ENCODE measurements at regions not wholly inside any gene's neighbourhood (a gene's known extent, or its start where the extent isn't known, plus 50 kb on each side); places are given as distances from the start of the nearest gene placed in this dataset.

- no peaks in the 10 kb centered on the region for H3K36me3 ChIP-seq (ENCODE audit: control insufficient read depth in 2 of 2, insufficient read depth in 1 of 2, low read length in 2 of 2)
- H3K4me3 ChIP-seq (ENCODE audit: low read depth, low read length) = no peak overlapping the region
- no peak for TF ChIP-seq PRDM2 (tag by site-specific recombination; IDR thresholded peaks at IDR 0.05; ENCODE audit: borderline replicate concordance)
- TF ChIP-seq HIC1 (tag by site-specific recombination; IDR thresholded peaks at IDR 0.05) = no peak
- no peak for TF ChIP-seq ZNF747 (tag by site-specific recombination; IDR thresholded peaks at IDR 0.05)
- TF ChIP-seq ZNF366 (tag by site-specific recombination; conservative IDR thresholded peaks at IDR 0.05) = no peak
- TF ChIP-seq ZNF513 (tag by site-specific recombination; IDR thresholded peaks at IDR 0.05) = no peak
- no peak for TF ChIP-seq ZNF843 (tag by site-specific recombination; IDR thresholded peaks at IDR 0.05)
- TF ChIP-seq ZNF692 (tag by site-specific recombination; IDR thresholded peaks at IDR 0.05) = no peak
- no peak for TF ChIP-seq ZBTB10 (tag by site-specific recombination; IDR thresholded peaks at IDR 0.05)
- no peak for TF ChIP-seq ZBTB6 (tag by site-specific recombination; IDR thresholded peaks at IDR 0.05)
- no peak for TF ChIP-seq ZNF121 (tag by site-specific recombination; IDR thresholded peaks at IDR 0.05)
- TF ChIP-seq ZNF155 (tag by site-specific recombination; IDR thresholded peaks at IDR 0.05) = no peak
- TF ChIP-seq ZNF670 (tag by site-specific recombination; IDR thresholded peaks at IDR 0.05; ENCODE audit: low read depth) = no peak
- no peak overlapping the region for H3K27ac ChIP-seq (ENCODE audit: extremely low read depth, low read depth, low read length)
- CTCF ChIA-PET = no interaction called here
- no peaks in the 10 kb centered on the region for H3K4me1 ChIP-seq (ENCODE audit: control insufficient read depth, insufficient read depth, low read length)
- POLR2A ChIA-PET = no interaction called here
- no peaks in the 10 kb centered on the region for H3K9me3 ChIP-seq (ENCODE audit: control insufficient read depth, insufficient read depth, low read depth, low read length)
Observed at GRCh38 chr5:104305602-104306001, 743.0 kb upstream of the NUDT12 start.

All from HEK293 (cell line).